ENCODE measurements at regions not wholly inside any gene's neighbourhood (a gene's known extent, or its start where the extent isn't known, plus 50 kb on each side); places are given as distances from the start of the nearest gene placed in this dataset.

DNA sequence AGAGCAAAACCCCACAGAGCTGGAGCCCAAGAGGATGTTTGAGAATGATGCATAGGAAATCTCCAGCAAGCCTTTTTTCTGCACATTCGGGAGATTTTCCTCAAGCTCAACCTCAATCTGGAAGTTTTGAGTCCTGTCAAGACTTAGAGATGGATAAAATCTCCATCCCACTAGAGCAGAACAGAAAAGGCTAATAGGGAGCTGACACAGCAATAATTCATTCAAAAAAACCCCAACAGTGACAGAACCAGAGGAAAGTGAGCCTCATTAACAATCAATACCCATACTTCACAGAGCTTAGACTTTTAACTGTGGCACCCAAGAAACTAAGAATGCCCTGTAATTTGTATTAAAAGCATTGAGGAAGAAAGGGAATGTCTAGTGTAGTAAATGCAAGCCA lies 115.9 kb upstream of the BDNF start:
- peaks cover 48% of the 10 kb centered on the region for H3K4me1 Mint-ChIP-seq (ENCODE audit: low read depth)
- DNase-seq = no peak
- no peak overlapping the region for H3K27ac Mint-ChIP-seq
- no peaks in the 10 kb centered on the region for H3K9me3 Mint-ChIP-seq
- TF ChIP-seq, protein P1, sequence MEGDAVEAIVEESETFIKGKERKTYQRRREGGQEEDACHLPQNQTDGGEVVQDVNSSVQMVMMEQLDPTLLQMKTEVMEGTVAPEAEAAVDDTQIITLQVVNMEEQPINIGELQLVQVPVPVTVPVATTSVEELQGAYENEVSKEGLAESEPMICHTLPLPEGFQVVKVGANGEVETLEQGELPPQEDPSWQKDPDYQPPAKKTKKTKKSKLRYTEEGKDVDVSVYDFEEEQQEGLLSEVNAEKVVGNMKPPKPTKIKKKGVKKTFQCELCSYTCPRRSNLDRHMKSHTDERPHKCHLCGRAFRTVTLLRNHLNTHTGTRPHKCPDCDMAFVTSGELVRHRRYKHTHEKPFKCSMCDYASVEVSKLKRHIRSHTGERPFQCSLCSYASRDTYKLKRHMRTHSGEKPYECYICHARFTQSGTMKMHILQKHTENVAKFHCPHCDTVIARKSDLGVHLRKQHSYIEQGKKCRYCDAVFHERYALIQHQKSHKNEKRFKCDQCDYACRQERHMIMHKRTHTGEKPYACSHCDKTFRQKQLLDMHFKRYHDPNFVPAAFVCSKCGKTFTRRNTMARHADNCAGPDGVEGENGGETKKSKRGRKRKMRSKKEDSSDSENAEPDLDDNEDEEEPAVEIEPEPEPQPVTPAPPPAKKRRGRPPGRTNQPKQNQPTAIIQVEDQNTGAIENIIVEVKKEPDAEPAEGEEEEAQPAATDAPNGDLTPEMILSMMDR (IDR thresholded peaks at IDR 0.05) = no peak
- H3K27me3 Mint-ChIP-seq (ENCODE audit: insufficient read depth) = no peaks in the 10 kb centered on the region; the same call in 1 of the 2 replicates
- H3K4me3 Mint-ChIP-seq = no peak overlapping the region
- H3K36me3 Mint-ChIP-seq (ENCODE audit: low read depth) = no peaks in the 10 kb centered on the region

DNA sequence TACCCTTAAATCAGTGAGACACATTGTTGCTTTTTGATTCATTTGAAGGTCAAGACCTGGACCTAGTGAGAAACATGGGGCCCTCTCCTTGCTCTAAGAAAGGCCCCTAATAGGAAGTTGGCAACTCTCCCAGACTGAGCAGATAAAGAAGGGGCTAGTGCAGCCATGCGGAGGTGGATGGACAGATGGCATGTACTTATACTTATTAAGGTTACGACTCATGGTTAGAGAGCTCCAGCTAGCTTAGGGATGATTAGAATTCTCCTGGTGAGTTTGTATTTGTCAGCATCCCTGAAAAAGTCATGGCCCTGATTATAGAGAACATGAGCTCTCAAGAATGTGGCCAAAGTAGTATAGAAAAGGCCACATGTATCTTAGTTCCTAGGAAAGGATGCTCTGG lies 112.1 kb upstream of the BDNF start:
- Mint-ChIP-seq H3K9me3 (no peaks in the 10 kb centered on the region), H3K27ac (no peak overlapping the region), H3K27me3 (ENCODE audit: insufficient read depth) (no peaks in the 10 kb centered on the region), H3K4me1 (ENCODE audit: low read depth) (peaks cover 36% of the 10 kb centered on the region), H3K4me3 (no peak overlapping the region), H3K36me3 (ENCODE audit: low read depth) (no peaks in the 10 kb centered on the region)
- TF ChIP-seq, protein P1 (IDR thresholded peaks at IDR 0.05) = no peak
- DNase-seq = peak; percentile 23

DNA sequence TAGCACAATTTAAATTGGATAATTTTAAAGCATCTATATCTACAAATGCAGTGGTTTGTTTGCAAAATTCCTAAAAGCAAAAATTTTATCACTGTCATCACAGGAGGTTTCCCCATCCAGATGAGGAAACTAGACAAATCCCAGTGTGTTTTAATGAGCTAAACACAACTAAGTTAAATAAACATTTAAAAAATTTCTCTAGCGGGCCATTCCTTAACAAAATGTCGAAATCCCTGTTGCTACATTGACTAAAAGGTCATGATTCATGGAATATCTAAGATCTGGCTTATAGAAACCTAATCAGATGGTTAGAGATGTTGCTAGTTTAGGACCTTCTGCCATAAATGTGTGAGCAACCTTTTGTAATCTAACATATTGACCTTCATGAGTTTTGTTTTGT lies 107.3 kb upstream of the BDNF start:
- Mint-ChIP-seq H3K4me3 (0 out of 2 replicates have a peak overlapping the region, but pooled peaks have one; percentile 6), H3K27ac (peak overlapping the region; percentile 46; the same call in 1 of the 2 replicates), H3K36me3 (ENCODE audit: low read depth) (no peaks in the 10 kb centered on the region), H3K4me1 (ENCODE audit: low read depth) (peaks cover 33% of the 10 kb centered on the region), H3K27me3 (ENCODE audit: insufficient read depth) (no peaks in the 10 kb centered on the region), H3K9me3 (no peaks in the 10 kb centered on the region)
- DNase-seq = peak; percentile 76
- TF ChIP-seq, protein P1 (IDR thresholded peaks at IDR 0.05) = no peak

DNA sequence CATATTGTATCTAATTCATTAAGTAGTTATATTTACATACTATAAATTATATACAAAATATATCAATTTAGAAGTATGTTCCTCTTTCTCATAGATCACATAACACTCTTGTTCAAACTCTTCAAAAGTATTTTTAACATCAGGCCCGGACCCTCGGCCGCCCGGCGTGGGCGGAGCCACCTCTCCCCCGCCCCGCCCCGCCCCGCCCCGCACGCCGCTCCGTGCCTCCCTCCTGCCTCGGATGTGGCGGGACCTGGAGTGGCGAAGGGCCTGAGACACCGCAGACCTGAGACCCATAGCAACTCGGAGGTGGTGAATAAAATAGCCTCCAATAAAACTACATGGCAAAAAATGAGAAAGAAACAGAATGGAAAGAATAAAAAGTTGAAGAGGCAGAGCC lies 105.9 kb upstream of the BDNF start:
- H3K9me3 Mint-ChIP-seq = no peaks in the 10 kb centered on the region
- DNase-seq = no peak
- no peak overlapping the region for H3K27ac Mint-ChIP-seq
- no peaks in the 10 kb centered on the region for H3K36me3 Mint-ChIP-seq (ENCODE audit: low read depth)
- TF ChIP-seq, protein P1 (IDR thresholded peaks at IDR 0.05) = no peak
- H3K4me3 Mint-ChIP-seq = no peak overlapping the region
- peaks cover 27% of the 10 kb centered on the region for H3K4me1 Mint-ChIP-seq (ENCODE audit: low read depth)
- H3K27me3 Mint-ChIP-seq (ENCODE audit: insufficient read depth) = no peaks in the 10 kb centered on the region

DNA sequence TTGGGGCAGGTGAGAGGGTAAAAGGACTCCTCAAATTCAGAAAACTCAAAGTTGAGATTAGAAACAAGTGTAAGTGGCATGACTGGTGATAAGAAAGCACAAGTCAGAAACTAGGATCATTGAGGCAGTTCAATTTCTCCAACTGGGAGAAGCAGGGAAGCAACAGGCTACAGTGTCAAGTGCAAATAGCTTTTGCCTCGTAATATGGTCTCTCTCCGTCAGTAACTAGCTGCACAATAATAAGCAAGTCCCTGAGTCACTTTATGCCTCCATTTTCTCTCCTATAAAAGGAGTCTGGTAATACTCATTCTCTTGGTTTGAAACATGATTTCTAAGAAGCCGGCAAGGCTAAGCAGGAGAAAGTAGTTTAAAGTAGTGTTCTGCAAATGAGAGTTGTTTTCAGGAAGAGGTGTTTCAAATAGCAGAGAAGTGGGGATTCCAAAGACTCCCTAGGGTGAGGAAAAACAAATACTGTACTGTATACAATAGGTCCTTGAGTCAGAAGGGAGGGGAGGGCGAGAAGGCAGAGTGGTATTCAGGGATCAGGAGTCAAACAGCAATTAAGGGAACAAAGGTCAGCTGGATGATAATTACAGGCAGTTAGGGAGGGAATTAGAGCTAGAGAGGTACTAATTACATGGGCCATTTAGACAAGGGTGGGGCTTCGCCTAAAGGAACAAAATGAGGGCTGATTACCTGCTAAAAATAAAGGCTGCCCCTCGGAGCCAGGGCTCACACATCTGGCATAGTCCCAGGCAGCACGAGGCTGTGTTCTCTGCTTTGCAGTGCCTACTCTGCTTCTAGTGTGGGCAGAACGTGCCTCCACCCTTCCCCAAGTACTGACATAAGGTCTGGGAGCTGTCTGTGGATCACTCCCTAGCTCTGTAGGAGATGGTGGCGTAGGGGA lies 96.0 kb upstream of the BDNF start:
- Mint-ChIP-seq H3K4me1 (ENCODE audit: low read depth) (peaks cover 29% of the 10 kb centered on the region), H3K4me3 (peak overlapping the region; percentile 51; the same call in 1 of the 2 replicates), H3K27me3 (ENCODE audit: insufficient read depth) (no peaks in the 10 kb centered on the region; the same call in none of the 2 replicates), H3K27ac (peak overlapping the region; percentile 30; the same call in 1 of the 2 replicates), H3K36me3 (ENCODE audit: low read depth) (peaks cover 15% of the 10 kb centered on the region), H3K9me3 (peaks cover 9% of the 10 kb centered on the region)
- TF ChIP-seq, protein P1 (IDR thresholded peaks at IDR 0.05) = no peak
- DNase-seq = no peak

Measured in HFFc6 (cell line).